ENCODE measurements at regions not wholly inside any gene's neighbourhood (a gene's known extent, or its start where the extent isn't known, plus 50 kb on each side); places are given as distances from the start of the nearest gene placed in this dataset.

- TF ChIP-seq EZH2phosphoT487 (IDR thresholded peaks at IDR 0.05; ENCODE audit: low read depth, severe bottlenecking, unreplicated experiment): no peak
- TF ChIP-seq CTCF (IDR thresholded peaks at IDR 0.05; ENCODE audit: poor library complexity): no peak
- TF ChIP-seq EZH2 (IDR thresholded peaks at IDR 0.05; ENCODE audit: borderline replicate concordance): no peak
Observed at GRCh38 chr13:61339054-61339621, 76.5 kb downstream of the PCDH20 start.

Measured in hepatocyte (in vitro differentiated cells).